ENCODE measurements at regions not wholly inside any gene's neighbourhood (a gene's known extent, or its start where the extent isn't known, plus 50 kb on each side); places are given as distances from the start of the nearest gene placed in this dataset.
A peak's percentile ranks its signal among the peaks of the same experiment; 100 is the strongest.

DNA sequence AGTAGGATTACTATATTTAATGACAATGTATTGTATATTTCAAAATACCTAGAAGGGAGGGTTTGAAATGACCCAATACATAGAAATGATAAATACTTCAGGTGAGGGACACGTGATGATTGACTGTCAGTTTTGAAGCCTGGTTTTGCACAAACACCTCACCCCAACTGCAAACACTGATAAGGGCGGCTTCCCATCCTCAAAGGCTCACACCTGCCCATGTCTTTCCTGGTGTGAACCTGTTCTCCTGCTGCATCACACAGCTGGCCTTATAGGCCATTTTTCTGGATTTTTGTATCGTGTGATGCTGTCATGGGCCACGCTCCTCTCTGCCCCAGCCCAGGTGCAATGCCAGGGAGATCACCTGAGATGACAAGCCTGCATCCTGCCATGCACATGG, 166.5 kb upstream of the NCK2 start:
- TF ChIP-seq, protein P1, sequence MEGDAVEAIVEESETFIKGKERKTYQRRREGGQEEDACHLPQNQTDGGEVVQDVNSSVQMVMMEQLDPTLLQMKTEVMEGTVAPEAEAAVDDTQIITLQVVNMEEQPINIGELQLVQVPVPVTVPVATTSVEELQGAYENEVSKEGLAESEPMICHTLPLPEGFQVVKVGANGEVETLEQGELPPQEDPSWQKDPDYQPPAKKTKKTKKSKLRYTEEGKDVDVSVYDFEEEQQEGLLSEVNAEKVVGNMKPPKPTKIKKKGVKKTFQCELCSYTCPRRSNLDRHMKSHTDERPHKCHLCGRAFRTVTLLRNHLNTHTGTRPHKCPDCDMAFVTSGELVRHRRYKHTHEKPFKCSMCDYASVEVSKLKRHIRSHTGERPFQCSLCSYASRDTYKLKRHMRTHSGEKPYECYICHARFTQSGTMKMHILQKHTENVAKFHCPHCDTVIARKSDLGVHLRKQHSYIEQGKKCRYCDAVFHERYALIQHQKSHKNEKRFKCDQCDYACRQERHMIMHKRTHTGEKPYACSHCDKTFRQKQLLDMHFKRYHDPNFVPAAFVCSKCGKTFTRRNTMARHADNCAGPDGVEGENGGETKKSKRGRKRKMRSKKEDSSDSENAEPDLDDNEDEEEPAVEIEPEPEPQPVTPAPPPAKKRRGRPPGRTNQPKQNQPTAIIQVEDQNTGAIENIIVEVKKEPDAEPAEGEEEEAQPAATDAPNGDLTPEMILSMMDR (IDR thresholded peaks at IDR 0.05; ENCODE audit: low read depth, low read length), result no peak
- DNase-seq (ENCODE audit: low read depth in 1 of 2, low spot score in 1 of 2), result no peak
- Histone ChIP-seq H3K27me3 (no peaks in the 10 kb centered on the region), H3K36me3 (no peaks in the 10 kb centered on the region), H3K27ac (no peak overlapping the region), H3K9me3 (ENCODE audit: low read depth) (no peaks in the 10 kb centered on the region), H3K4me3 (no peak overlapping the region), H3K4me1 (ENCODE audit: low read depth) (peaks cover 3% of the 10 kb centered on the region)

DNA sequence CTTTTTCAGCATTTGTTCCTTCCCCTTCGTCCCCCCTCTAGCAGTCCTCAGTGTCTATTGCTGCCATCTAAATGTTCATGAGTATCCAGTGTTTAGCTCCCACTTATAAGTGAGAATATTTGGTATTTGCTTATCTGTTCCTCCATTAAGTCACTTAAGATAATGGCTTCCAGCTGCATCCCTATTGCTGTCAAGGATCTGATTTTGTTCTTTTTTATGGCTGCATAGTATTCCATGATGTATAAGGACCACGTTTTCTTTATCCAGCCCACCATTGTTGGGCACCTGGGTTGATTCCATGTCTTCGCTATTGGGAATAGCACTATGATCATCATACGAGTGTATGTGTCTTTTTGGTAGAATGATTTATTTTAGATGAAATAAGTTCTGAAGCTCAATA, 166.9 kb upstream of the NCK2 start:
- Histone ChIP-seq H3K9me3 (ENCODE audit: low read depth) (no peaks in the 10 kb centered on the region), H3K4me1 (ENCODE audit: low read depth) (peaks cover 3% of the 10 kb centered on the region), H3K27ac (no peak overlapping the region), H3K4me3 (no peak overlapping the region), H3K36me3 (no peaks in the 10 kb centered on the region), H3K27me3 (no peaks in the 10 kb centered on the region)
- TF ChIP-seq, protein P1 (IDR thresholded peaks at IDR 0.05; ENCODE audit: low read depth, low read length), result no peak
- no peak for DNase-seq (ENCODE audit: low read depth in 1 of 2, low spot score in 1 of 2)

DNA sequence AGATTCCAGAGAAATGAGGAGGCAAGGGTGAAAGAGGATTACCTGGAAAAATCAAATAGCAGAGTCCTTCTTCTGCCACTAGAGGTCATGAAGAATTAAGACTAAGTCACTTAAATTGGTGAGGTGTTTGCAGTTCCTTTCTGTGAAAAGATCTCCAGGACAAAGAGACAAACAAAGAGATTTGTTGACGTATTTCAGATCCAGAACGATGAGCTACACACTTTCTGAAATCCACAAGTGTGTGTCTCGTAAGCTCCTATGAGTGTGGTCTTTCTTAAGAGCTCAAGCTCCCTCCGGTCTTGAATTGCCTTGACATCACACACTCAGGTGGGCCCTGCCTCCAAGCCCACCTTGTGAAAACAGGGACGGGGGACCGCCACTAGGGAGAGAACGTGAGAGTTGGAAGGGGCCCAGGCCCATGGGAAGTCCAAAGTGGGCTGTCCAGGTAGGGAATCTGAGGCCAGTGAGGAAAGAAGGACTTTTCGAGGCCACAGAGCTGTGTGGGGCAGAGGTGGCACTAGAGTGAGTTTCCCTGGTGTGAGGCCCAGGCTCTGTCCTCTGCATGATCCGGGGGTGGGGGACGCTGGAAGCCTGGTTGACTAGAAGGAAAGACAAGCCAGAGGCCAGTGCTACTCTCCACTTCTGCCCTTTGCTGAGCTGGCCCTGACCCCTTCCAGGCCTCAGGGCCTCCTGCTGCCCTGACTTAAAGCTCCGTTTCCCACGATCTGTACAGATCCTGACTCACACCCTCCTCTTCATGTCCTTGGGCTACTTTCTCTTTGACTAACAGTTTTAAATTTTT, 168.1 kb upstream of the NCK2 start:
- TF ChIP-seq, protein P1 (IDR thresholded peaks at IDR 0.05; ENCODE audit: low read depth, low read length), result peak; percentile 59
- Histone ChIP-seq H3K27ac (no peak overlapping the region), H3K4me3 (no peak overlapping the region), H3K36me3 (no peaks in the 10 kb centered on the region), H3K4me1 (ENCODE audit: low read depth) (peaks cover 3% of the 10 kb centered on the region), H3K9me3 (ENCODE audit: low read depth) (no peaks in the 10 kb centered on the region), H3K27me3 (peaks cover 8% of the 10 kb centered on the region)
- peak; percentile 51 to 85 for DNase-seq (ENCODE audit: low read depth in 1 of 2, low spot score in 1 of 2)

DNA sequence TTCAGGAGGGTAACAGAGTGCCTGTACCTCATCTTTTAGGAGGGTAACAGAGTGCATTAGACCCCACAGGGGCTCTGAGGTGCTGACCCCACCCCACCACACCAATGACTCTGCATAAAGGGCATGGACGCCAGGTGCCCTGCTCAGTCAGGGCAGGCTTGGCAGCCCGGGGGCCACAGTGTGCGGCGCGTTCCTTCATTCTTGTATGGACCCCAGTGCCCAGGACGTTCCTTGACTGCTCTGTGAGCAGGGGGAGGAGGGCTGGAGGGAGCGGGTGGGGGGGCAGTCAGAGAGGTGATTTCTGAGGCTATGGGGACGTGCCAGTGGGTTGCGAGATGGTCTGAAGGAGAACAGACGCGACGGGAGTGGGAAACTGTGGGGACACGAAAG, 168.7 kb upstream of the NCK2 start:
- Histone ChIP-seq H3K4me1 (ENCODE audit: low read depth) (peaks cover 3% of the 10 kb centered on the region), H3K4me3 (no peak overlapping the region), H3K27me3 (peaks cover 8% of the 10 kb centered on the region), H3K9me3 (ENCODE audit: low read depth) (no peaks in the 10 kb centered on the region), H3K36me3 (no peaks in the 10 kb centered on the region), H3K27ac (no peak overlapping the region)
- DNase-seq (ENCODE audit: low read depth in 1 of 2, low spot score in 1 of 2), result no peak
- TF ChIP-seq, protein P1 (IDR thresholded peaks at IDR 0.05; ENCODE audit: low read depth, low read length), result no peak

DNA sequence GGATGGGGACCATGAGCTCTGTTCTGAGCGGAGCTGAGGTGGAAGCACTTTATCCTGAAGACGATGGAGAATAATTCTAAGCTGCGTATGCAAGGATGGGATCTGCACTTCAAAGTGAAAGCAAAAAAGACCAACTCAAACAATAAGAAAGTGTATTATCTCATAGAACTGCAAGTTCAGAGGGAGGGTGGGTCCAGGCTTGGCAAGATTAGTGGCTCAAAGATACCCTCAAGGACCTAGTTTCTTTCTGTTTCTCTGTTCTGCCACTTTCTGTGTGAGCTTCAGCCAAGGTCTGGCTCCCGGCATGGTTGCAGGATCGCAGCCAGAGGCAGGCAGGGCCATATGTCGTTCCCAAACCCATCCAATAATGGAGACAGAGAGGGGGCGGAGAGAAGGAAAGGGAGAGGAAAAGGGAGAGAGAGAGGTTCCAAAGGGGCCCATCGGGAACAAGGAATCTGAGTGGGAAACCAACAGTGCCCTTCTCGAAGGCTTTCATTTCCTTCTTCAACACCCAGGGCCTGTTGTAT, 169.2 kb upstream of the NCK2 start:
- Histone ChIP-seq H3K4me3 (no peak overlapping the region), H3K27me3 (peaks cover 8% of the 10 kb centered on the region)
- TF ChIP-seq, protein P1 (IDR thresholded peaks at IDR 0.05; ENCODE audit: low read depth, low read length), result no peak

More for the DNA sequence above, 169.2 kb upstream of the NCK2 start:
- DNase-seq (ENCODE audit: low read depth in 1 of 2, low spot score in 1 of 2), result no peak
- H3K27ac ChIP-seq, result no peak overlapping the region
- peaks cover 3% of the 10 kb centered on the region for H3K4me1 ChIP-seq (ENCODE audit: low read depth)
- H3K9me3 ChIP-seq (ENCODE audit: low read depth), result no peaks in the 10 kb centered on the region
- H3K36me3 ChIP-seq, result no peaks in the 10 kb centered on the region

Data from cardiac muscle cell (in vitro differentiated cells and primary cell).